Hematopoietic multipotent progenitor cell (in vitro differentiated cells): ENCODE measurements at regions not wholly inside any gene's neighbourhood (a gene's known extent, or its start where the extent isn't known, plus 50 kb on each side); places are given as distances from the start of the nearest gene placed in this dataset.
"Not testable (repeated sequence)": the region's sequence is repeated elsewhere in the genome, so short reads cannot be mapped to it uniquely, and the experiment has no call there.

ENCODE experiments used
- DNase-seq, 3 donors: peaks; one replicate each; pipeline ENCODE4 v3.0.0-alpha.2; 2011 to 2015; ENCODE audit warnings: low read depth in 2 of 3, low spot score in 2 of 3

DNA sequence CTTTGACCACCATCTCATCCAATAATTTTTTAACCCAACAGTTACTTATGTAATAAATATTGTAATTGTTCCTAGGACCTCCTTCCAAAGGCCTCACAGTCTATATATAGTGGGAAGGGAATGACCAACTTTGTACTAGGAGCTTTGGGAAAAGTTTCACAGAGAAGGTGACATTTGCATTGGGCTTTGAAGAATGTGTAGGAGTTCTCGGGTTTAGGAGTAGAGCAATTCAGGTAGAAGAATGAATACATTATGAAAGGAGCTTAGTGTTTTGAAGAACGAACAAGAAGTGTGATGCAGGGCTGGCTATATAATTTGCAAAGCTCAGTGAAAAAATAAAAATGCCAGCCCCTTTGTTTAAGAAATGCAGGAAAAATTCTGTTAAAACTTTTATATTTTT lies 330.4 kb upstream of the DEPDC1 start:
- no peak for DNase-seq

DNA sequence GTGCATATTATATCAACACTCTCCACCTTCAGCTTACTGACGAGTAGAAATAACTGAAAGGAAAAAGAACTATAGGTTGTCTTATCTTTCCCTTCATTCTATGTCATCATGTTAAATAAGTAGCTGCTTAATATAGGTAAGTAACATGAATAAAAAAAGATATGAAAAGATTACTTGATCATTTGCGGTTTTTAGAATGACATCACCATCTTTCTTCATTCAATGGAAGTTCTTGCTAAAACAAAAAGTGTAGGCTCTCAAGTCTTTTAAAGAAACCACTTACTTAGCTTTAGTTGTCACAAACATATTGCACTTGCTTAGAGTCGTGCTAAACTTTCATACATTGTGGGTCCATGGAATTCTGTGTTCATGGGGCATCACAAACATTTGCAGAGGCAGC lies 331.1 kb upstream of the DEPDC1 start:
- DNase-seq: no peak

DNA sequence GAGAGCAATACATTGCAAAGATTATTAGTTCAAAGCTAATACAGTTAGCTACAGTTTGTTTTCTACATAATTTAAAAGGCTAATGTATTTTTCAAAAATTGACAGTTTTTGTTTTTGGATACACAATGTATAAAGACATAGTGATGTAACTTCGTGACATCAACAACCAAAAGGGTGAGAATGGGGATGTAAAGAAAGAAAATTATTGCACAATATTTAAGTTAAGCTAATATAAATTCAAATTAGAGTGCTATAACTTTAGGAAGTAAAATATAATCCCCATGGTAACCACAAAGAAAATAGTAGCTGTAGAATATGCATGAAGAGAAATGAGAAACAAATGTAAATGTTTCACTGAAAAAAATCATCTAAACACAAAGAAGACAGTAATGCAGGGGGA lies 334.4 kb upstream of the DEPDC1 start:
- no peak for DNase-seq

DNA sequence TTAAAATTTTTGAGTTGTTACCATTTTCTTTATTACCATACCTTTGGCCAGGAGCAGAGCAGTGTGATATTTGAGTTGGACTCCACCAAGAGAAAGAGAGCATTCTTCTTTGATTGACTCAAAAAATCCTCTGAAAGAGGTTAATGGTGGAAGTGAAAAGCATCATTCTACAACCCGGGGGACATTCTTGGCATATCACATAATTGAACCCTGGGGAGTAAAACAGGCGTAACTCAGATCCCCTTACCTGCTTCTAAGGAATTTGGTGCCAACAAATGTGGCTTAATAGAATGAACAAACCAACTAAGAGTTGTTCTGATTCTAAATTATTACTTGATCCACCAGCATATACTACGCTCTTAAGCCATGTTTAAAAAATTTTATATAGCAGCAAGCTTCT lies 351.1 kb upstream of the DEPDC1 start:
- no peak for DNase-seq

DNA sequence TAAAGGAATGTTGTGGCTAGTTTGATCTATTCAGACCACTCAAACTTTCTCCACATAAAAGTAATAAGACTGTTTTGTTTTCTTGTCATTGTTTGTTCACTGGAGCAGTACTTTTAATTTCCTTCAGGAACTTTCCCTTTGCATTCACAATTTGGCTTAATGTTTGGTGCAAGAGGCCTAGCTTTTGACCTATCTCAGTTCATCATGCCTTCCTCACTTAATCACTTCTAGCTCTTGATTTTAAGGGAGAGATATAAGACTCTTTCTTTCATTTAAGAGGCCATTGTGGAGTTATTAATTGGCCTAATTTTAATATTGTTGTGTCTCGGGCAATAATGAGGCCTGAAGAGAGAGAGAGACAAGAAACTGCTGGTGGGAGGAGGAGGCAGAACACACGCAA lies 371.7 kb upstream of the DEPDC1 start:
- no peak for DNase-seq

DNA sequence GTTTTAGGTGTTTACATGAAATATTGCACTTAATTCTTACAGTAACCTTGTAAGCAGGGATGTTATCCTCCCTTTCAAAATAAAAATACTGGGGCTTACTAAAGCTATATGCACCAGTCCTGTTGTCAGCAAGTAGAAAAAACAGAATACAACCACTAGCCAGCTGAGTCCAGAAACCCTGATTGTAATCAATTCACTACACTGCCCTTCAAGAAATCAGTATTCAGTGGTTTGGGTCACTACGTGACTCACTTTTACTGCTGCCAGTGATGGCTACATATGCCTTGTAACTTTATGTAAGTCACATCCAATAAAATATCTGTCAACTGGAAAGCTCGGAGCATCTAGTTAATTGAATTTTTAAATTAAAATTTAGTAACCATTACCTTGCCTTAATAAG lies 376.3 kb upstream of the DEPDC1 start:
- no peak for DNase-seq

DNA sequence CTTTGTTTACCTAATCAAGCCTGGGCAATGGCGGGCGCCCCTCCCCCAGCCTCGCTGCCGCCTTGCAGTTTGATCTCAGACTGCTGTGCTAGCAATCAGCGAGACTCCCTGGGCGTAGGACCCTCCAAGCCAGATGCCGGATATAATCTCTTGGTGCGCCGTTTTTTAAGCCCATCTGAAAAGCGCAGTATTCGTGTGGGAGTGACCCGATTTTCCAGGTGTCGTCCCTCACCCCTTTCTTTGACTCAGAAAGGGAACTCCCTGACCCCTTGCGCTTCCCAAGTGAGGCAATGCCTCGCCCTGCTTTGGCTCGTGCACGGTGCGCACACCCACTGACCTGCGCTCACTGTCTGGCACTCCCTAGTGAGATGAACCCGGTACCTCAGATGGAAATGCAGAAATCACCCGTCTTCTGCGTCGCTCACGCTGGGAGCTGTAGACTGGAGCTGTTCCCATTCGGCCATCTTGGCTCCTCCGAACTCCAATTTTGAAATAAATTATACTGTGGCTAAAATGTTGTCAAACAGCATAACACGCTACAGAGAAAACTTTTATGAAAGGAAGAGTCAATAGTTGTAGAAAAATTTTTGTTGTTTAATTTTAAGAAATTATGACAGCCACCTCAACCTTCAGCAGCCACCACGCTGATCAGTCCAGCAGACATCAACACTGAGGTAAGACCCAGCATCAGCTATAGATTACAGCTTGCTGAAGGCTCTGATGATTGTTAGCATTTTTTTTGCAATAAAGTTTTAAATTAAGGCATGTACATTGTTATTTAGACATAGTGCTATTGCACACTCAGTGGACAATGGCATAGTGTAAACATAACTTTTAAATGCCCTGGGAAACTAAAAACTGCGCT lies 384.7 kb upstream of the DEPDC1 start:
- DNase-seq: not testable (repeated sequence)

DNA sequence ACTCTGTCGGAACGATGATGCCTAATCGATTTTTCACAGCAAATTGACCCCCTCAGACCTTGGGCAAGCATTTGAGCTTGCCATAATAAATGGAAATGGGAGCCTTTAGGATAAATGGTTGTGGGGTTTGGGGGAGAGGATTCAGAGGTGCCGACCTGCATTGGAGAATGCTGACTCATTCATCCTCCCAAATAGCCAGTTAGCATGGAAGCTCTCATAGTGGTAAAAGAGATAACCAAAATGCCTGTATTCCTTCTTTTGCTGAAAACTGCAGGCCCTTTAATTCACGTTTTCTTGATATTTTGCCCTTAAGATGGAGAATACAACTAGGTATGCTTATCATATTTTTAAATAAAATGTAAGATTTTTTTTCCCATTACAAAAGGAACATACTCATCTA lies 392.6 kb upstream of the DEPDC1 start:
- no peak for DNase-seq

DNA sequence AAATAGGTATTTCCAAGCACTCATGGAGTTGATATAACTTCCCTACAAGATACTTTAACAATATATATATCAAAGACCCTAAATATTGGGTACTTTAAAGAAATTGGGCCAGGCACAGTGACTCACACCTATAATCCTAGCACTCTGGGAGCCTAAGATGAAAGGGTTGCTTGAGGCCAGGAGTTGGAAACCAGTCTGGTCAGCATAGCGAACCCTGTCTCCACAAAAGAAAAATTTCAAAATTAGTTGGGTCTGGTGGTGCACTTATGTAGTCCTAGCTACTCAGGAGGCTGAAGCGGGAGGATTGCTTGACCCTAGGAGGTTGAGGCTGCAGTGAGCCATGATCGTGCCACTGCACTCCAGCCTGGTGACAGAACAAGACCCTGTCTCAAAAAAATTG lies 393.9 kb upstream of the DEPDC1 start:
- no peak for DNase-seq

DNA sequence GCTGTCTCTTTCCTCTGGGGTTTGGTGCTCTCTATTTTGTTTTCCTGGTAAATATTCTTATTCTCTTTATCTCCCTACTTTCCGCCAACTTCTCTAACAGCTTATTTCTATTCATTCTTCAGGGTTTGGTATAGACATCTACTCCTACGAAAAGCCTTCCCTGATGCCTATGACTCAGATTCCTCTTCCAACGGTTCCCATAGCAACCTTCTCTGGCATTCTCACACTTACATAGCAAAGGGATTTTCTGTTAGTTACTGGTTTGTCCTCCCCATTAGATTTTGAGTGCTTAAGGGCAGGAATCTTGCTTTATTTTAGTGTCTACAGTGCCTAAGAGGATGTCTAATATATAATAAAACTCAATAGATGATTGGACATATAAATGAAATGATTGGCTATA lies 407.6 kb upstream of the DEPDC1 start:
- DNase-seq: no peak

DNA sequence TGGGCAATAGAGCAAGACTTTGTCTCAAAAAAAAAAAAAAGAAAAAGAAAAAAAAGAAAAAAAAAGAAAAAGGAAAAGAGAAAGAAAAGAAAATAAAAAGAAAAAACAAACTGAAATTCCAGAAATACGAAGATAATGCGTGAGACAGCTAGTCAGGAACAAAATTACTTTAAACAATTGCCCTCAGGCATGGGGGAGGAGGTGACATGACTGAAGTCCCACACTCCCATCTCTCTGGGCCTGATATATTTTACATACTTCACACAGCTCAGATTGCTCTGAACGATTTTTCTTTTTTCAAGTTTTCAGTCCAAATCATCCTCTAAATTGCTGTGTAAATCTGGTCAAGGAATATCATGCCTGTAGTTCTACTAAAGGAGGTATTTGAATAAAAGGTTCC lies 409.5 kb upstream of the DEPDC1 start:
- no peak for DNase-seq

DNA sequence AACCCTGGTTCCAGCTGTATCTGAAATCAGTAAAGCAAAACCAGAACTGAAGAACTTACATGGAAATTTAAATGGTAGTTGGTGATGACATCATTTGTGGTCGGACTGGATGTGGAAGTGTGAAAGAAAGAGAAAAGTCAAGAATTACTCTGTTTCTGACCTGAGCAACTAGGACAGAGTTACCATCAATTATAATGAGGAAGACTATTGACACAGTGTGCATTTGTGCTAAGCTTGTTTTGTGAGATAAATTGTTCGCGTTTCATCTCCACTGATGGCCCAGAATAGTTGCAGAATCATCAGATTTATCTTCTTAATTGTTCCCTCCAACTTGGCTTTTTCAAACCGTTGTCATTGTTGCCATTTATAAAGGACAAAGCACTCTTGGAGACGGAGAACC lies 410.6 kb upstream of the DEPDC1 start:
- no peak for DNase-seq

DNA sequence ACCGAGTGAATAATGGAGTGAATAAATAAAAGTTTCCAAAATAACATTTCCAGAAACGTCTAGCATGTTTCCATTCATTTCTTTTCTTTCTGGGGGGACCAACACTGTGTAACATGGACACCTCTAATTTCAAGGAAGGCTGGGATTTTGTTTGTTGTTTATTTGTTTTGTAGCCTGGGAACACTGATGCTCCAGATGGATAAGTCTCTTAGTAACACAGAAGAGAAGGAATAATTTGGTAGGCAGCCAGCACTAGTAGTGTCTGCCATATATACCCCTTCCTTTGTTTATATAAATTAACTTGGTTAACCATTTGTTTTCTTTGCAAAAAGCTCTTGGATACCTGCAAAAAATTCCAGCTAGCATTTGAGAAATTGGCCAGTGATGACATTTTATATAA lies 411.4 kb upstream of the DEPDC1 start:
- DNase-seq: no peak

DNA sequence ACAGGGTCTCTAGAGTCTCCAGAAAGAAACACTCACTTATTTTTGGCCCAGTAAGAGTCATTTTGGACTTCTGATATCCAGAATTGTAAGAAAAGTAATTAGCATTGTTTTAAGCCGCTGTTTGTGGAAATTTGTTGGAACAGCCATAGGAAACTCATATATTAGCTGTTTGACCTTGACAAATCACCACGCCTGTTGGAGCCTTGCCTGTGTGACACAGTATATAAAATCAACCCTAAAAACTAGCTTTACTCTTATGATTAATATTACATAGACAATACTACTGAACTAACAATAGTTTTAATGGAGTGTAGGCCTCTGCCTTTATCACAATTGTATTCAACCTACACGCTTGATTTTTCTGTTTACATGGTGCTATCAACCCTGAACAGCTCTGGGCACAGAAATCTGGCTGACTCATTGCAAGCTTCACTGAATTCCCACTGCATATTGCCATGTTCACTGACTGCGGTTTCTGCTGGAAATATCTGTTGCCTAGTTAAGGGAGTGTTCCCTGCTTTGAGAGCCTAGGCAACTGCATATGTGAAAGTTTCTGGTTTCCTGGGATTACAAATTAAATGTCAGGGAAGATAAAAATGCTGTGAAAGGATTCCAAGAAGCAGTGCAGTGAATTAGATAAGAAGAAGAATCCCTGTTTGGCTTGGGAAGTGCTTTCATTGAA lies 419.5 kb upstream of the DEPDC1 start:
- no peak for DNase-seq

DNA sequence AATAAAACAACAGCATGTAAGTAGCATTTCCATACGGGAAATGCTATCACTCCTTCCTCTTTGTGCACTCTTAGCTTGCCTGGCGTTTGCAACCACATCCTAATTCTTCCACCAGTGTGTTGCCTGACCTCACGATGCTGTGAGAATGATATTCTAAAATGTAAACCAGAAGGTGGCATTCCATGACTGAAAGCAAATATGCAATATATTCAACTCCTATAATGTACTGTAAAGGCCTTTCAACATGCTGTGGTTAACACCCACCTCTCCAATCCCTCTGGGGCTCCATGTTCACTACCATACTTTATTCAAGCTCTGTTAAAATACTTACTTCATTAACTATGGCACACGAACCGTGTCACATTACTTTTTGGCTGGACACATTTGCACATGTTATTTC lies 420.6 kb upstream of the DEPDC1 start:
- DNase-seq: no peak

DNA sequence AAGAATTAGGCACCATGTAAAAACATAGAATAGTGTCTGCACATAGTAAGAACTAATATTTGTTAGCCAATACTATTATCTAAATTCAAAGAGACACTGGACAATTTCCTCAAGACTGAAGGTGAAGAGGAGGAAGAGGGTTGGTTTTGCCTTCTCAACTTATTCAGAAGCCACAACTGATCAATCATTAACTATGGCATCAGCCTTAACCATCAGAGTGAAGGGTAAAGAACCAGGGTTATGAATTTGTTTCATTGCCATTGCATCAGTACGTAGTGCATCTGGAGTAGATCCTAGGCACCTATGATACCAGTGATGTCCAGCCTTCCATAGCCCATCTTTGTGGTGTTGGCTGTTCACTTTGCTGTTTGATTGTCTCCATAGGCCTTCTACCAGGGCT lies 421.7 kb upstream of the DEPDC1 start:
- no peak for DNase-seq

DNA sequence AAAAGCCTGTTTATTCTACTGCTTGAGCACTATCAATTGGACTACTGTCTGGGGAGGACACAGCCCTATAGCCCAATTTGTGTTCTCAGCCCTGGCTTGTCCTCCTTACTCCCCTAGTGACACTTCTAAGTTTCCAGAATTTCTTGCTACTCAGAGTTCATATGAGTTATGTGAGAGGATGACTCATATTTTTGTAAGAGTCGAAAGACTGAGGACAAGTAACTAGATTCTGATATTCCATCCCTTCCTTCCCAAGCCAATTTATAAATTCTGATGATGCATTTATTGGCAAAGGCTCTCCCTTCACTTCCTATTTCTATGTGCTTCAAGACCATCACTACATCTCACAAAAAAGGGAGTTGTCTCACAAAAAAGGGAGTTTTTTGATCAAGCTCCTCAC lies 422.2 kb upstream of the DEPDC1 start:
- no peak for DNase-seq

DNA sequence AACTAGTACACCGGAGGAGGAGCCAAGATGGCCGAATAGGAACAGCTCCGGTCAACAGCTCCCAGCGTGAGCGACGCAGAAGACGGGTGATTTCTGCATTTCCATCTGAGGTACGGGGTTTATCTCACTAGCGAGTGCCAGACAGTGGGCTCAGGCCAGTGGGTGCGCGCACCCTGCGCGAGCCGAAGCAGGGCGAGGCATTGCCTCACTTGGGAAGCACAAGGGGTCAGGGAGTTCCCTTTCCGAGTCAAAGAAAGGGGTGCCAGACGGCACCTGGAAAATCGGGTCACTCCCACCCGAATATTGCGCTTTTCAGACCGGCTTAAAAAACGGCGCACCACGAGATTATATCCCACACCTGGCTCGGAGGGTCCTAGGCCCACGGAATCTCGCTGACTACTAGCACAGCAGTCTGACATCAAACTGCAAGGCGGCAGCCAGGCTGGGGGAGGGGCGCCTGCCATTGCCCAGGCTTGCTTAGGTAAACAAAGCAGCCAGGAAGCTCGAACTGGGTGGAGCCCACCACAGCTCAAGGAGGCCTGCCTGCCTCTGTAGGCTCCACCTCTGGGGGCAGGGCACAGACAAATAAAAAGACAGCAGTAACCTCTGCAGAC lies 426.7 kb upstream of the DEPDC1 start:
- DNase-seq: not testable (repeated sequence)

DNA sequence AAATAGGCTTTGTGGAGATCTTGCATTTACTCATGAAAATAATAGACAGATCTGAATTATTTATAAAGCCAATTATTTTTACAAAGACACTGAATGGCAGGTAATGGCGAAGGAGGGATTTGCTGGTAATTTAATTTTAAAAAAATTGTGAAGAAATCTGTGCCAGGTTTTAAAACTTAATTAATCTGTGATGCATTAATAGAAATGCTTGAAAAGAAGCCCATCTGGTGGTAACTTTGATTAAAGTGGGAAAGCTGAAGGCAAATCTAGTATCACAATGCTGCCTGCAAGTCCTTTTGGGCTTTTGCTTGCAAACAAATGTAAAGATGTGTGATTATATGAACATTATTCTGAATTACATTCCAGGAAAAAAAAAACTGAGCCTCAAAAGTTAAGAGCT lies 433.2 kb upstream of the DEPDC1 start:
- no peak for DNase-seq

DNA sequence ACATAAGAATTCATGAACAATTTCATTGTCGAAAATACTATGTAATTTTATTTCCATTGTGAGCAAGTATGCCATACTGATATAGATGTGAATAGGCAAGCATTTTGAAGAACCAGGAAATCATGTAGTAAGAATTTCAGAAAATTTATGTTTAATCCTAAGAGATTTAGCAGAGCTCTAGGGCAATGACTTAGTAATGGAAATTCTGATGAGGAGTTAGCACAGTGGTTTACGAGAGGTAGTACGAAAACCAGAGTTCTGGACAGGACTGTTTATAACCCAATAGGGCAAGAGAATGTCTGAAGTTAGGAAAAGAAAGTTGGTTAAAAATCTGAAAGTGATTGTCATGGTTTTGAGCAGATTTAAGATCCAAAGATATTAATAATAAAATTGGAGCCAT lies 439.6 kb upstream of the DEPDC1 start:
- no peak for DNase-seq

DNA sequence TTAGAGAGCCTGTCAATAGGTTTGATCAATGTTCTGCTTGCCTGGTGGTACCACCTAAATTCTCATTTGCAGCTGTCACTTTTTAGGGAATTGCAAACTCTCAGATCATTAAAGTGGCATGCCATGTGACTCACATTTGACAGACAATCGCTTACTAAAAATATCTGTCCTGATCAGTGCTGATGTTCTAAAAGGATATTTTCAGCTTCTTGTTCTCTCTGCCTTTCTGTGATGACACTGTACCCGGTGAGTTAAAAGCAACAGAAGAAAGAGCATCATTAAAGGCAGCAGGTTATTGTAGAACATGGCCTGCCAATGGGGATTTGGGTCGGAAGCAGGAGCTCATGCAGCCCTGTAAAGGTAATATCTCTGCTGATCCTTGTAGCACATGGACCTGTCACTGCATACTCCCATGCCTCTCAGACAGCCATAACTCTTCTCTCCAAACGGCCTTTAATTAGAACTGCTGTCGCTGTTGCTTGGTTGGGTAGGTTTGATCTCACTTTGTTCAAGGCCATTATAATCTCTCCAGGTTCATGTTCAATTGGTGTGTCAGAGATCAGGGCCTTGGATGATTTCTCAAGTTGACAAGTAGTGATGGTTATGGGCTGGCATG lies 441.3 kb upstream of the DEPDC1 start:
- DNase-seq: no peak

DNA sequence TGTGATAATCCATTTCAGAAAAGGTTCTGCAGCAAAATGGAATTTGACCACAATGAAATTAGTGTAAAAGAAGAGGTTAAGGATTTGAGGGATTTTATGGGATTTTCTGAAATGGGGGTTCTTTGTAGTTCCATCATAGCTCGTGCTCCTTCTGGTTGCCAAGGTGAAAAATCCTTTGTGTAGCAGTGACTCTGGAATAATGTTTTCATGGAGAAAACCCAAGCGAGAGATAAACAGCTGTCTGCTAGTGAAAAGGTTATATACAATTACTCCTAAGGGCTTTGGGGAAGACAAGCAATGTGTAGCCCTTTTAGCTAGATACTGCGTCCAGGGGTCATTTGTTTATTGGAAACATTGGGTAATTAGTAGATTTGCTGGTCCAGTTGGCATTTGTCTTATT lies 453.2 kb upstream of the DEPDC1 start:
- no peak for DNase-seq
